OCI-LY3 (cell line): ENCODE measurements at regions not wholly inside any gene's neighbourhood (a gene's known extent, or its start where the extent isn't known, plus 50 kb on each side); places are given as distances from the start of the nearest gene placed in this dataset.

Source experiments
- CTCF ChIP-seq: fragments of 200-600, 300-600 bp; sonication (generic); IDR thresholded peaks from 2 replicates; pipeline ENCODE4 v1.5.1; 2014; ENCODE audit warnings: antibody characterized with exemption, low read length, low read depth
- EZH2phosphoT487 ChIP-seq: fragments of 200-600 bp; shearing (Covaris generic); IDR thresholded peaks from 2 replicates; pipeline ENCODE4 v1.6.1; 2018; ENCODE audit warnings: antibody characterized with exemption, mixed run types, low read depth

GRCh38 chr1:208437401-208437800 is 193.2 kb upstream of the PLXNA2 start:
- TF ChIP-seq CTCF, result no peak
- no peak for TF ChIP-seq EZH2phosphoT487
